Keratinocyte (primary cell): ENCODE measurements at regions not wholly inside any gene's neighbourhood (a gene's known extent, or its start where the extent isn't known, plus 50 kb on each side); places are given as distances from the start of the nearest gene placed in this dataset.

Experiments used
- DNase-seq: peaks from one replicate; pipeline ENCODE4 v3.0.0-alpha.2; 2011; ENCODE audit warnings: low read depth, missing footprints, low spot score
- FAIRE-seq: peaks from 2 replicates; lab custom pipeline; 2011; peaks lifted over from hg19 to GRCh38; lab: Jason Lieb, UNC
- H2AFZ ChIP-seq: 2 replicates; pipeline ENCODE4 v1.6.0; 2012; ENCODE audit warnings: low read length, control low read depth, inconsistent platforms; ENCODE audit not compliant: control insufficient read depth
- H3K27ac ChIP-seq: 2 replicates; pipeline ENCODE4 v1.5.1; 2011; ENCODE audit warnings: low read length; ENCODE audit not compliant: control insufficient read depth, insufficient read depth
- H3K27me3 ChIP-seq: 3 replicates; pipeline ENCODE4 v1.6.0; 2011; ENCODE audit warnings: low read length; ENCODE audit not compliant: control insufficient read depth, insufficient read depth; ENCODE audit errors: extremely low read depth
- H3K36me3 ChIP-seq, 2 experiments: 2 replicates in 1 of 2; 3 replicates in 1 of 2; pipeline ENCODE4 v1.5.1; 2011; ENCODE audit warnings: low read length in 2 of 2, mild to moderate bottlenecking in 1 of 2; ENCODE audit not compliant: control insufficient read depth in 2 of 2, insufficient read depth in 2 of 2; ENCODE audit errors: extremely low read depth in 1 of 2
- H3K4me1 ChIP-seq: 3 replicates; pipeline ENCODE4 v1.5.1; 2011; ENCODE audit warnings: low read length; ENCODE audit not compliant: control insufficient read depth, insufficient read depth; ENCODE audit errors: extremely low read depth
- H3K4me2 ChIP-seq: 3 replicates; pipeline ENCODE4 v1.6.0; 2011; ENCODE audit warnings: low read depth, low read length; ENCODE audit not compliant: control insufficient read depth, insufficient read depth; ENCODE audit errors: extremely low read depth
- H3K4me3 ChIP-seq, 3 experiments: fragments of 200-600 bp in 1 of 3; sonication (generic) in 1 of 3; 2 replicates in 2 of 3; 3 replicates in 1 of 3; pipeline ENCODE4 v1.5.1; 2011 to 2016; ENCODE audit warnings: low read length in 3 of 3, mild to moderate bottlenecking in 3 of 3, control low read depth in 2 of 3, inconsistent platforms in 1 of 3, low read depth in 1 of 3, mixed read lengths in 1 of 3, mixed run types in 1 of 3, moderate library complexity in 1 of 3; ENCODE audit not compliant: control insufficient read depth in 2 of 3, insufficient read depth in 2 of 3; ENCODE audit errors: extremely low read depth in 1 of 3
- H3K79me2 ChIP-seq: 2 replicates; pipeline ENCODE4 v1.6.0; 2012; ENCODE audit warnings: low read length; ENCODE audit not compliant: control insufficient read depth, insufficient read depth
- H3K9ac ChIP-seq: 3 replicates; pipeline ENCODE4 v1.6.0; 2011; ENCODE audit warnings: low read length; ENCODE audit not compliant: control insufficient read depth, insufficient read depth; ENCODE audit errors: extremely low read depth
- H3K9me1 ChIP-seq: 3 replicates; pipeline ENCODE4 v1.6.0; 2011; ENCODE audit warnings: low read length; ENCODE audit not compliant: control insufficient read depth, insufficient read depth; ENCODE audit errors: extremely low read depth
- H3K9me3 ChIP-seq: 2 replicates; pipeline ENCODE4 v1.5.1; 2012; ENCODE audit warnings: low read depth, low read length; ENCODE audit not compliant: control insufficient read depth
- H4K20me1 ChIP-seq: 3 replicates; pipeline ENCODE4 v1.6.0; 2011; ENCODE audit warnings: low read length; ENCODE audit not compliant: control insufficient read depth, insufficient read depth; ENCODE audit errors: extremely low read depth
- CTCF ChIP-seq, 3 experiments: IDR thresholded peaks in 1 of 3; conservative IDR thresholded peaks in 1 of 3; optimal IDR thresholded peaks in 1 of 3; 2 replicates in 2 of 3; 3 replicates in 1 of 3; pipeline versions ENCODE3 to v1.5.1; 2011; ENCODE audit warnings: low read length in 3 of 3, mild to moderate bottlenecking in 3 of 3, moderate library complexity in 2 of 3, control low read depth in 1 of 3, inconsistent platforms in 1 of 3; ENCODE audit not compliant: insufficient read depth in 2 of 3; ENCODE audit errors: extremely low read depth in 1 of 3
- EZH2 ChIP-seq: IDR thresholded peaks from one replicate; pipeline ENCODE4 v1.6.1; 2012; ENCODE audit warnings: inconsistent platforms, mild to moderate bottlenecking, low read length, moderate library complexity
- dilution Hi-C: fragments of 300-500 bp; cut with MboI; formaldehyde crosslinking; loops from one replicate; pipeline ENCODE4 v1.7.0; 2020; ENCODE audit warnings: low sequenced_read_pairs; ENCODE audit not compliant: extremely low pct_ligation_motif_present

DNA sequence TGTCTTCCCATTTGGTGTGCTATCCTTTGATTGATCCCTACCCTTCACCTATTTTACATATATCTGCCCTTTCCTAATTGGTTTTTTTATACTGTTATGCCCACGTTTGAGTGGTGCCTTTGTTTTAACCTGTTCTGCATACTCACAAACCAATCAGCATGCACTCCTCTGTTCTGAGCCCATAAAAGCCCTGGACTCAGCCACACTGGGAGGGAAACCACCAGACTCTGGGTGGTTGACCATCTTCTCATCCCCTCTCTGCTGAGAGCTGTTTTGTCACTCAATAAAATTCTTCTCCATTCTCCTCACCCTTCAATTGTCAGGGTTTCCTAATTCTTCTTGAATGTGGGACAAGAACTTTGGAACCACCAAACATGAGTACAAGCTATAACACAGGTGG, 989.8 kb downstream of the ADGRL2 start:
- no peak for TF ChIP-seq EZH2
- TF ChIP-seq CTCF (optimal IDR thresholded peaks at IDR 0.05 in 1 of 3, IDR thresholded peaks at IDR 0.05 in 1 of 3, conservative IDR thresholded peaks at IDR 0.05 in 1 of 3; ENCODE audit: extremely low read depth in 1 of 3, insufficient read depth in 2 of 3, low read length in 3 of 3): no peak
- H3K4me1 ChIP-seq: no peaks in the 10 kb centered on the region
- no peak overlapping the region for H3K27ac ChIP-seq
- no peak overlapping the region for H3K4me2 ChIP-seq
- no peak overlapping the region for H3K9ac ChIP-seq
- no peak overlapping the region for H3K4me3 ChIP-seq
- no peaks in the 10 kb centered on the region for H3K79me2 ChIP-seq
- no peak for FAIRE-seq
- no peak overlapping the region for H2AFZ ChIP-seq
- no peaks in the 10 kb centered on the region for H3K9me3 ChIP-seq
- dilution Hi-C loops: no loop called here
- no peaks in the 10 kb centered on the region for H4K20me1 ChIP-seq
- no peaks in the 10 kb centered on the region for H3K36me3 ChIP-seq
- no peak for DNase-seq
- no peaks in the 10 kb centered on the region for H3K27me3 ChIP-seq
- H3K9me1 ChIP-seq: no peaks in the 10 kb centered on the region

DNA sequence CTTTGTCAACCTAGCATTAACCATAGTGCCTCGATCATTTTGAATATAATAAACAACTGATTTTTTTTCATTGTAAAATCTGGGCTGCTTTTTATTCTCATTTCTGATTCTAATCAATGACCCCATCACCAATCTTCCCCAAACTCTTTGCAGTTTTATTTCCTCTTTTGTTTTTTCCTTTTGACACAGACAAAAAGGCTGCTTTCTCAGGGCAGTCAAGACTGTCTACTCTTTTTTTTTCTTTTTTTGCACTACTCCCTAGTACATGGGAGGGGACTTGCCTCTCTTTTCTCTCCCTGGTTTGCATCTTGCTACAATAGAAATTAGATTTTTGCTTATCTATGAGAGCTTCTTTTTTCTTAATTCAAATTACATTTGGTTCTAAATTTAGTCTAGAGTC, 987.9 kb downstream of the ADGRL2 start:
- no peaks in the 10 kb centered on the region for H3K27me3 ChIP-seq
- H3K27ac ChIP-seq: no peak overlapping the region
- FAIRE-seq: no peak
- H2AFZ ChIP-seq: no peak overlapping the region
- no peaks in the 10 kb centered on the region for H3K4me1 ChIP-seq
- H3K9me1 ChIP-seq: no peaks in the 10 kb centered on the region
- no peak overlapping the region for H3K9ac ChIP-seq
- no peak overlapping the region for H3K4me3 ChIP-seq
- no peak overlapping the region for H3K4me2 ChIP-seq
- no peak for TF ChIP-seq CTCF (optimal IDR thresholded peaks at IDR 0.05 in 1 of 3, IDR thresholded peaks at IDR 0.05 in 1 of 3, conservative IDR thresholded peaks at IDR 0.05 in 1 of 3; ENCODE audit: extremely low read depth in 1 of 3, insufficient read depth in 2 of 3, low read length in 3 of 3)
- no peak for TF ChIP-seq EZH2
- H3K9me3 ChIP-seq: no peaks in the 10 kb centered on the region
- no peaks in the 10 kb centered on the region for H3K36me3 ChIP-seq
- H3K79me2 ChIP-seq: no peaks in the 10 kb centered on the region
- no peaks in the 10 kb centered on the region for H4K20me1 ChIP-seq
- DNase-seq: no peak
- dilution Hi-C loops: no loop called here
